NCI-H446 treated with DMSO at 0.1 percent for 48 hours (cell line): ENCODE measurements at regions not wholly inside any gene's neighbourhood (a gene's known extent, or its start where the extent isn't known, plus 50 kb on each side); places are given as distances from the start of the nearest gene placed in this dataset.
"Not testable (repeated sequence)": the region's sequence is repeated elsewhere in the genome, so short reads cannot be mapped to it uniquely, and the experiment has no call there.

Source experiments
- DNase-seq: peaks from one replicate; lab custom pipeline; 2025; lab: John Stamatoyannopoulos, UW

- no peak for DNase-seq
Observed at GRCh38 chr10:91745090-91745831, 53.0 kb upstream of the TNKS2 start.

GRCh38 chr10:91743465-91743864 lies 54.8 kb upstream of the TNKS2 start:
- DNase-seq: no peak

GRCh38 chr10:91742229-91742628 lies 56.0 kb upstream of the TNKS2 start:
- no peak for DNase-seq

- DNase-seq: no peak
Observed at GRCh38 chr10:91741356-91741755, 56.9 kb upstream of the TNKS2 start.

GRCh38 chr10:91740353-91740924 lies 57.8 kb upstream of the TNKS2 start:
- DNase-seq: no peak

- DNase-seq: not testable (repeated sequence)
Observed at GRCh38 chr10:91732265-91732664, 66.0 kb upstream of the TNKS2 start.

GRCh38 chr10:91729339-91729738 lies 68.9 kb upstream of the TNKS2 start:
- DNase-seq: not testable (repeated sequence)

- DNase-seq: no peak
Observed at GRCh38 chr10:91726355-91726754, 71.9 kb upstream of the TNKS2 start.

GRCh38 chr10:91724933-91725332 lies 73.3 kb upstream of the TNKS2 start:
- no peak for DNase-seq

GRCh38 chr10:91713461-91714072 lies 80.7 kb upstream of the PPP1R3C start:
- DNase-seq: no peak

- peak; percentile 60 for DNase-seq
Observed at GRCh38 chr10:91711885-91712680, 79.2 kb upstream of the PPP1R3C start.

GRCh38 chr10:91709394-91709798 lies 76.5 kb upstream of the PPP1R3C start:
- peak; percentile 30 for DNase-seq

GRCh38 chr10:91708174-91708861 lies 75.4 kb upstream of the PPP1R3C start:
- no peak for DNase-seq

- DNase-seq: no peak
Observed at GRCh38 chr10:91707236-91707635, 74.4 kb upstream of the PPP1R3C start.

GRCh38 chr10:91705948-91706670 lies 73.2 kb upstream of the PPP1R3C start:
- no peak for DNase-seq

GRCh38 chr10:91702620-91703019 lies 69.7 kb upstream of the PPP1R3C start:
- DNase-seq: no peak

- DNase-seq: peak; percentile 74
Observed at GRCh38 chr10:91700788-91701444, 68.0 kb upstream of the PPP1R3C start.

- peak; percentile 57 for DNase-seq
Observed at GRCh38 chr10:91700273-91700672, 67.4 kb upstream of the PPP1R3C start.

- DNase-seq: no peak
Observed at GRCh38 chr10:91698258-91698657, 65.4 kb upstream of the PPP1R3C start.

- DNase-seq: no peak
Observed at GRCh38 chr10:91694170-91694794, 61.4 kb upstream of the PPP1R3C start.
